Bronchial epithelial cell (primary cell): ENCODE measurements at regions not wholly inside any gene's neighbourhood (a gene's known extent, or its start where the extent isn't known, plus 50 kb on each side); places are given as distances from the start of the nearest gene placed in this dataset.
"Not testable (repeated sequence)": the region's sequence is repeated elsewhere in the genome, so short reads cannot be mapped to it uniquely, and the experiment has no call there.

Source experiments
- DNase-seq: peaks from one replicate; pipeline ENCODE4 v3.0.0-alpha.2; 2010; ENCODE audit warnings: low read depth
- FAIRE-seq: peaks from 2 replicates; lab custom pipeline; 2011; peaks lifted over from hg19 to GRCh38; lab: Jason Lieb, UNC
- H3K27me3 ChIP-seq: 2 replicates; pipeline ENCODE4 v1.5.1; 2011; ENCODE audit warnings: low read length; ENCODE audit not compliant: control insufficient read depth, insufficient read depth
- H3K36me3 ChIP-seq: 2 replicates; pipeline ENCODE4 v1.5.1; 2011; ENCODE audit warnings: low read length; ENCODE audit not compliant: control insufficient read depth, insufficient read depth
- H3K4me3 ChIP-seq: 2 replicates; pipeline ENCODE4 v1.5.1; 2011; ENCODE audit warnings: mild to moderate bottlenecking, low read depth, low read length, control low read depth
- CTCF ChIP-seq: IDR thresholded peaks from 2 replicates; pipeline ENCODE4 v1.5.1; 2011; ENCODE audit warnings: mild to moderate bottlenecking, moderate library complexity, low read length, control low read depth, inconsistent platforms; ENCODE audit not compliant: insufficient read depth, severe bottlenecking

- H3K36me3 ChIP-seq = no peaks in the 10 kb centered on the region
- H3K4me3 ChIP-seq = no peak overlapping the region
- FAIRE-seq (no peak), DNase-seq (peak; percentile 29)
- H3K27me3 ChIP-seq = no peaks in the 10 kb centered on the region
- TF ChIP-seq CTCF = peak; percentile 42
Observed at GRCh38 chrX:65451663-65452062, 82.9 kb downstream of the LAS1L start.

- Histone ChIP-seq H3K36me3 (no peaks in the 10 kb centered on the region), H3K4me3 (no peak overlapping the region), H3K27me3 (no peaks in the 10 kb centered on the region)
- DNase-seq (no peak), FAIRE-seq (no peak)
- no peak for TF ChIP-seq CTCF
Observed at GRCh38 chrX:65420154-65420553, 114.4 kb downstream of the LAS1L start.

- not testable (repeated sequence) for H3K27me3 ChIP-seq, DNase-seq, H3K36me3 ChIP-seq, FAIRE-seq, H3K4me3 ChIP-seq
Observed at GRCh38 chrX:65407662-65408061, 126.9 kb downstream of the LAS1L start.

GRCh38 chrX:65407157-65407626 lies 127.4 kb downstream of the LAS1L start:
- Histone ChIP-seq H3K4me3 (no peak overlapping the region), H3K36me3 (no peaks in the 10 kb centered on the region), H3K27me3 (peaks cover 1% of the 10 kb centered on the region)
- no peak for FAIRE-seq
- no peak for DNase-seq
- TF ChIP-seq CTCF = no peak

GRCh38 chrX:65406532-65406931 lies 128.1 kb downstream of the LAS1L start:
- Histone ChIP-seq H3K4me3 (no peak overlapping the region), H3K36me3 (no peaks in the 10 kb centered on the region), H3K27me3 (peaks cover 1% of the 10 kb centered on the region)
- FAIRE-seq = no peak
- TF ChIP-seq CTCF = no peak
- DNase-seq = no peak

GRCh38 chrX:65392284-65392683 lies 142.3 kb downstream of the LAS1L start:
- Histone ChIP-seq H3K27me3 (no peaks in the 10 kb centered on the region), H3K36me3 (no peaks in the 10 kb centered on the region), H3K4me3 (no peak overlapping the region)
- FAIRE-seq (no peak), DNase-seq (no peak)
- TF ChIP-seq CTCF = no peak

- FAIRE-seq, H3K4me3 ChIP-seq, DNase-seq, H3K36me3 ChIP-seq, H3K27me3 ChIP-seq: not testable (repeated sequence)
Observed at GRCh38 chrX:65389120-65389519, 145.5 kb downstream of the LAS1L start.
